Activated CD4-positive, alpha-beta T cell treated with anti-CD3 and anti-CD28 coated beads, Interleukin-2, amount 50 U/mL, for 1 hour (primary cell): ENCODE measurements at regions not wholly inside any gene's neighbourhood (a gene's known extent, or its start where the extent isn't known, plus 50 kb on each side); places are given as distances from the start of the nearest gene placed in this dataset.
"Not testable (repeated sequence)": the region's sequence is repeated elsewhere in the genome, so short reads cannot be mapped to it uniquely, and the experiment has no call there.

Source experiments
- DNase-seq: peaks from one replicate; pipeline ENCODE4 v3.0.0-alpha.2; 2020

GRCh38 chr4:188754372-188755002 lies 615.2 kb downstream of the TRIML1 start:
- DNase-seq, result no peak

- DNase-seq, result no peak
Observed at GRCh38 chr4:188767496-188767895, 628.3 kb downstream of the TRIML1 start.

- DNase-seq, result no peak
Observed at GRCh38 chr4:188778905-188779304, 639.7 kb downstream of the TRIML1 start.

- no peak for DNase-seq
Observed at GRCh38 chr4:188779581-188779980, 640.3 kb downstream of the TRIML1 start.

- DNase-seq, result no peak
Observed at GRCh38 chr4:188780028-188780427, 640.8 kb downstream of the TRIML1 start.

DNA sequence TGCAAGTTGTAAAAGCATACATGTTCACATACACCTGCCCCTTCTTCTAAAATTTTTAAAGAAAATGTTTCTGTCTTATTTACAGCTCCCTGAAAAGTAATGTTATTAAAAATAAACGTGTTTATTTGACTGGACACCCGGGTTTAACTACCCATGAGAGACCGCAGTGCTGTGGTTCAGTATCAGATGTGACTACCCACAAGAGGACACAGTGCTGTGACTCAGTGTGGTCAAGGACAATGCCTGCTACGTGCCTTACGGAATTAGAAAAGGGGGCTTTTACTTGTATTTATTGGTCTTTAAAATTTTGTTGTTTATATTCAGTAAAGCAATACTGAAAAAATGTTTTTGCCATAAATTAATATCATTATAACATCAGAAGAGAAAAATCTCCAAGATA lies 641.4 kb downstream of the TRIML1 start:
- DNase-seq, result no peak

DNA sequence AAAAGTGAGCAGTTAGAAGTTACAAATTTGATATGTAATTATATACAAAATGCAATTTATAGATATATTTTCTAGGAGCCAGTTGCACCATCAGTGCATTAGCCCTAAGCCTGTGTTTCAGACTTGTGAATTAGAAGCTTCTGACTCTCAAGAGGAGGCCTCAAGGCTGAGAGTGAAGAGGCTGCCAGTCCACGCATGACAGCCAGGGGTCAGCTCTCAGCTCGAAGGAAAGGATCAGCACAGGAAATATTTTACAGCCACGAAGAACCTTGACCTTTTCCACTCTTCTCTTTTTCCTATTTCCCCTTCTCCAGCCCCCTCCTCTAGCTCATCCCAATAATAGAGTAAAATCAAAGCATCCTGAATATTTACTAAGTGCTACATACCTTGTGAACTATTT lies 642.4 kb downstream of the TRIML1 start:
- DNase-seq, result no peak

GRCh38 chr4:188783175-188783574 lies 643.9 kb downstream of the TRIML1 start:
- no peak for DNase-seq

- no peak for DNase-seq
Observed at GRCh38 chr4:188783606-188784160, 644.4 kb downstream of the TRIML1 start.

DNA sequence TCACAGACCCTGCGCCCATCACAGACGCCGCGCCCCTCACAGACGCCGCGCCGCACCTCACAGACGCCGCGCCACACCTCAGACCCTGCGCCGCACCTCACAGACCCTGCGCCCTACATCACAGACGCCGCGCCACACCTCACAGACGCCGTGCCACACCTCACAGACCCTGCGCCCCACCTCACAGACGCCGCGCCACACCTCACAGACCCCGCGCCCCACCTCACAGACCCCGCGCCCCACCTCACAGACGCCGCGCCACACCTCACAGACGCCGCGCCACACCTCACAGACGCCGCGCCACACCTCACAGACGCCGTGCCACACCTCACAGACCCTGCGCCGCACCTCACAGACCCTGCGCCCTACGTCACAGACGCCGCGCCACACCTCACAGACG lies 657.4 kb downstream of the TRIML1 start:
- DNase-seq, result not testable (repeated sequence)

GRCh38 chr4:188797011-188797410 lies 657.8 kb downstream of the TRIML1 start:
- not testable (repeated sequence) for DNase-seq

DNA sequence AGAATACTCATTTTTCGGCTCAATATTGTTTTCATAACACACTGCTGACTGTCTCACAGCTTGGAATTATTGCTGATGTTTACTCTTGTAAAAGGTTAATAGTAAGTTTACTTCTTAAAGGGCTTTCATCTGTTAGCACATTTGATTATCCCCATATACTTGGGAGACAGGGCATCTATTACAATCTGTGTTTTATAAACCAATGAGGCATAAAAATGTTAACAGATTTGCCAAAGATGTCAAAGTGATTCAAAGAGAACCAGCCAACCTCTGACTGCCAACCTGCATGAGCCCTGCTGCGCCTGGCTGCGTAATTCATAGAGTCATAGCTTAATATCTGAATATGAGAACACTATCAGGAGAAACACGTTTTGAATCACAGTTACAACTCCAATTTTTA lies 665.6 kb downstream of the TRIML1 start:
- DNase-seq, result no peak

GRCh38 chr4:188811121-188811520 lies 671.9 kb downstream of the TRIML1 start:
- DNase-seq, result no peak

DNA sequence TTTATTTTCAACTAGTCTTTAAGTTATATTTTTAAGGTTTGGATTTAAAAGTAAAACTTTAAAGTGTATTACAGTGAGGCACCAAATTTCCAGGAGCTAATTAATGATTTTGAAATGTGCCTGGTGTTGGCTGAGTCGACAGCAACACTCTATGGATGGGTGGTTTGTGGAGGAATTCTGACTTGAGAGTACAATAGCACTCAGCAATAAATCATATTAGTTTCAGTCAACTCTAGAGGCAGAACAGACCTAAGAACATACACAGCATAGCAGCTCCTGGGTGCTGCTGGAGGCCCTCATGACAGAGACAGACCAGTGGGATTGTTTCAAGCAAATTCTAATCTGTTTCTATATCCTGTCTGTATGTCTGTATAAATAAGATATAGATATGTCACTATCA lies 673.4 kb downstream of the TRIML1 start:
- DNase-seq, result no peak

DNA sequence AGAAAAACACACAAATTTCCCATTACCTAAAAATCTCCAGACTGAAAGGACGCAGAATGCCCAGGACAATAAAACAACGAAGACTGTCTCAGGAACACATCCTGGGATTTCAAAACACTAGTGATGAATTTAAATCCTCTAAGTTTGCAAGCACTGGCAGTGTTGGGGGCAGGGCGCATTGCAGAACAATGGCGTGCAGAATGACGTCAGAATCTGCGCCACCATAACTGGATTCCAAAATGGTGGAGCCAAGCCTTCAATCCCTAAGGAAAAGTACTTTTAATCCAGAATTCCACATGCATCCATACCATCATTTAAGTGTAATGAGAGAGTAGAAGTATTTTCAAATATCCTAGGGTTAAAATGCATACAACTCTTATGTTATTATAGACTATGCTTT lies 679.1 kb downstream of the TRIML1 start:
- DNase-seq, result no peak

DNA sequence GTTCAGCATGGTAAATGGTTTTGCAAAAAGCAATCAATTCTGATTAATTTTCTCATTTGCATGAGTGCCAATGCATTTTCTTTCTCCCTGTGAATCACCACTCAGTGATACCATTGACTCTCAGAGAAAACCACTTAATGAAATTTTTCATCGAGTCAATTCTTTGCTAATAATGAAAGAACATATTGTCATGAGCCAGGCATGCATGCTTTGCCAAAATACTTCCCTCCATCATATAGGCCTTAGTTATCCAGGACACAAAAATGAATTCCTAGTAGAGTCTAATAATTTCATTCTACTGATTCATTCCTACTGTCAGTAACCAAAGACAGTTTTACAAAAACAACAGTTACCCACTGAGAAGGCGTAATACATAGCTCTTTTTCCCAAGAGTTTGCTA lies 680.0 kb downstream of the TRIML1 start:
- no peak for DNase-seq

DNA sequence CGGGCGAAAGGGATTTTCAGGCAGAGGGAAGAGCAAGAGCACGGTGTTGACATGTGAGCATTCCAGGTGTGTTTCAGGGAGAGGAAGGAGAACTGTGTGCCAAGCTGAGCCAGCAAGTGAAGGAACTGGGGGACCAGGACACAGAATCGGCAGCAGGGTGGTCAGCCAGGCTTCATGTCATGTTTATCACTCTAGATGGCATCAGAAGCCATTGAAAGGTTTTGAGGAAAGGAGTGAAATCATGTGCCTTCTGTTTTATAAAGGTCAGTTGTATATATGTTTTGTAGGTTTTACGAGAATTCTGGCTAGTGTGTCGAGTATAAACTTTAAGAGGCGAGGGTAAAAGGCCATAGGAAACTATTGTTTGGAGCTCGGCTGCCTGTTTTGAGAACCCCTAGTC lies 682.3 kb downstream of the TRIML1 start:
- no peak for DNase-seq

DNA sequence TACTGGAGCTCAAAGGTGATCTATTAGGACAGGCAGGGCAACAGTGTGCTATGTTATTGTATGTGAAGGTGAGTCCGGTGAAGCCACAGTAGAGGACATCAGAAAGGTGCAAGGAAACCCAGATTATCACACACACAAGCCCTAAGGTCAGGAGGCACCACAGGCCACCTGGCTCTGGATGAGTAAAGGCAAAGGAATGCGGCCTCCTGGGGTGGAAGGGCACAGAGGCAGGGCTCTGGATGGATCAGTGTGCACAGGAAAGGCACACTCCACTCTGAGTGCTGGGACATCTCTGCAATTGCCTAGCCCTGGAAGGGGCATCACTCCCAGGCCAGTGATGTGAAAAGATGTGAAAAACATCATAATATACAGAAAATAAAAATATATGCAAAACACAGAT lies 683.5 kb downstream of the TRIML1 start:
- no peak for DNase-seq

GRCh38 chr4:188824553-188824952 lies 685.3 kb downstream of the TRIML1 start:
- no peak for DNase-seq

DNA sequence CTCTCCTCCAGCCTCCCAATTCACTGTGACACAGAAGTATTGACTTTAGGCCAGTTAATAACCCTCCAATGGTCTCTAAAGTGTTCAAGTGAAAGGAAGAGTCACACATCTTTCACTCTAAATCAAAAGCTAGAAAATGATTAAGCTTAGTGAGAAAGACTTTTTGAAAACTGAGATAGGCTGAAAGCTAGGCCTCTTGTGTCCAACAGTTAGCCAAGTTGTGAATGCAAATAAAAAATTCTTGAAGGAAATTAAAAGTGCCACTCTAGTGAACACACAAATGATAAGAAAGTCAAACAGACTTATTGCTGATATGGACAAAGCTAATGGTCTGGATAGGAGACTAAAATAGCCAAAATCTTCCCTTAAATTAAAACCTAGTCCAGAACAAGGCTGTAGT lies 687.2 kb downstream of the TRIML1 start:
- no peak for DNase-seq

DNA sequence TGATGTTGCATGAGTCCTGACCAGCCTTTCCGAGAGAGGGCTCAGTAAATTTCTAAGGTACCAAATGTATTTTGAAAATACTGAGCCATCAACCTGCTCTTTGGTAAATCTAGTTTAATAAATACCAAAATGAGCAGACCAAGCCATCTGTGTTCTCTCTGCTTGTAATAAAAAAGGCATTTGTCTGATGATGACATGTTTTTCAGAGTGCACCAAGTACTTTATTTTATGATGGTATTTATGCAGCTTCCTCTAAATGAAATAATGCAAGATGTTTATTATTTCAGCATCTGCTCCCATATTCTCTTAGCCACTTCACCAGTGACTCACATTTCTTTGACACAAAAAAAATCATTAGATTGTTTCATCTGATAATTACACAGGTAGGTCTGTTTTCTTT lies 700.5 kb downstream of the TRIML1 start:
- DNase-seq, result no peak

- no peak for DNase-seq
Observed at GRCh38 chr4:188841523-188841922, 702.3 kb downstream of the TRIML1 start.

- DNase-seq, result no peak
Observed at GRCh38 chr4:188854436-188854835, 715.2 kb downstream of the TRIML1 start.

GRCh38 chr4:188858696-188859095 lies 719.5 kb downstream of the TRIML1 start:
- no peak for DNase-seq

DNA sequence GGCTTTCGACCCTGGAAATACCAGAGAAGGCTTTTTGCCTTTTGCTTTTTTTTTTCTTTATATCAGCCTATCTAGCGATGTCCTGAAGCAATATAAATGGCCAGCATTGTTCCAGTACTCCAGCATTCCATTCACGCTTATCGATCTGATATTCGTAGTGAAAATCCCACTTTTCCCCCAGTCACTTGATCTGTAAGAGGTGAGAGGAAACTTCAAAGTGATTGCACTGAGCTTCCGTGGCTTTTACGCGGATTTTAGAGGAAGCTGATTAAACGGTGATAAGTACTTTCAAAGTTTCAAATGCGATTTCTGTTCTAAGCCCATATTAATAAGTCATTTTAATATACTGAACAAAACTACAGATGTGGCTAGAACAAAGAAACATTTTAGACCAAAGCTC lies 725.5 kb downstream of the TRIML1 start:
- DNase-seq, result no peak
